Ishikawa (cell line): ENCODE measurements at regions not wholly inside any gene's neighbourhood (a gene's known extent, or its start where the extent isn't known, plus 50 kb on each side); places are given as distances from the start of the nearest gene placed in this dataset.

ENCODE experiments used
- CEBPB ChIP-seq: IDR thresholded peaks from 2 replicates; pipeline ENCODE4 v1.6.1; 2012
- CREB1 ChIP-seq: IDR thresholded peaks from 2 replicates; pipeline ENCODE4 v1.6.1; 2012; ENCODE audit warnings: low read depth
- EGR1 ChIP-seq: IDR thresholded peaks from 2 replicates; pipeline ENCODE4 v1.6.1; 2012
- EP300 ChIP-seq: IDR thresholded peaks from 2 replicates; pipeline ENCODE4 v1.6.1; 2012; ENCODE audit warnings: borderline replicate concordance
- FOXM1 ChIP-seq: IDR thresholded peaks from 2 replicates; pipeline ENCODE4 v1.6.1; 2012; ENCODE audit warnings: low read depth, borderline replicate concordance
- NFIC ChIP-seq: IDR thresholded peaks from 2 replicates; pipeline ENCODE4 v1.6.1; 2012
- RAD21 ChIP-seq: IDR thresholded peaks from 2 replicates; pipeline ENCODE4 v1.6.1; 2012; ENCODE audit warnings: low read depth
- REST ChIP-seq: IDR thresholded peaks from 2 replicates; pipeline ENCODE4 v1.6.1; 2012; ENCODE audit warnings: low read depth, mild to moderate bottlenecking
- TAF1 ChIP-seq: IDR thresholded peaks from 2 replicates; pipeline ENCODE4 v1.6.1; 2012; ENCODE audit warnings: low read depth, mild to moderate bottlenecking
- TCF12 ChIP-seq: IDR thresholded peaks from 2 replicates; pipeline ENCODE4 v1.6.1; 2012; ENCODE audit warnings: low read depth
- TEAD4 ChIP-seq: IDR thresholded peaks from 2 replicates; pipeline ENCODE4 v1.6.1; 2012
- YY1 ChIP-seq: IDR thresholded peaks from 2 replicates; pipeline ENCODE4 v1.6.1; 2012; ENCODE audit warnings: low read depth
- ZBTB7A ChIP-seq: IDR thresholded peaks from 2 replicates; pipeline ENCODE4 v1.6.1; 2012; ENCODE audit warnings: low read depth
- TF ChIP-seq, protein P1 (sequence below): IDR thresholded peaks from 2 replicates; pipeline ENCODE4 v1.6.1; 2012
- TF ChIP-seq, protein P2 (sequence below): IDR thresholded peaks from 2 replicates; pipeline ENCODE4 v1.6.1; 2012

GRCh38 chr11:128184981-128185380 is 402.4 kb downstream of the ETS1 start:
- TF ChIP-seq YY1 (no peak), TAF1 (no peak)

DNA sequence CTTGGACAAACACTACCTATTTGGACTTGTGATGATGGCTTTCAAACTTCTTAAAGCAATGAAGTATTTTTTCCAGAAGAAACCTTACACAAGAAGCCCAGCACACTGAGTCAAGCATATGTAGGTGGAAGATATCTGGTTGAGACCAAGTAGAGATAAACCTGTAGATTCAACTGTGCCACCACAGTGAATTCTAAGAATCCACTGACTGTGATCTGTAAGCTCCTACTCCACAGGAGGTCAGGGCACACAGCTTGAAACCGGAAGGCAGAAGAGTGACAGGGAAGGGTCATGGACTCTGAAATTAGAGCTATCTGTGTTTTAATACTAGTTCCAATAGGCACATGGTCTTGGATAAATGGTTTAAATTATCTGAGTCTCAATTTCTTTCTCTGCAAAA is 404.5 kb downstream of the ETS1 start:
- TF ChIP-seq EP300 (no peak; the same call in 1 of the 2 replicates), NFIC (no peak), RAD21 (no peak), TCF12 (no peak), CREB1 (no peak), YY1 (no peak), REST (no peak), TEAD4 (no peak), EGR1 (no peak), ZBTB7A (no peak), CEBPB (no peak), FOXM1 (no peak), TAF1 (no peak)
- TF ChIP-seq, protein P1, sequence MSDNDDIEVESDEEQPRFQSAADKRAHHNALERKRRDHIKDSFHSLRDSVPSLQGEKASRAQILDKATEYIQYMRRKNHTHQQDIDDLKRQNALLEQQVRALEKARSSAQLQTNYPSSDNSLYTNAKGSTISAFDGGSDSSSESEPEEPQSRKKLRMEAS = no peak
- TF ChIP-seq, protein P2, sequence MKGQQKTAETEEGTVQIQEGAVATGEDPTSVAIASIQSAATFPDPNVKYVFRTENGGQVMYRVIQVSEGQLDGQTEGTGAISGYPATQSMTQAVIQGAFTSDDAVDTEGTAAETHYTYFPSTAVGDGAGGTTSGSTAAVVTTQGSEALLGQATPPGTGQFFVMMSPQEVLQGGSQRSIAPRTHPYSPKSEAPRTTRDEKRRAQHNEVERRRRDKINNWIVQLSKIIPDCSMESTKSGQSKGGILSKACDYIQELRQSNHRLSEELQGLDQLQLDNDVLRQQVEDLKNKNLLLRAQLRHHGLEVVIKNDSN = no peak

DNA sequence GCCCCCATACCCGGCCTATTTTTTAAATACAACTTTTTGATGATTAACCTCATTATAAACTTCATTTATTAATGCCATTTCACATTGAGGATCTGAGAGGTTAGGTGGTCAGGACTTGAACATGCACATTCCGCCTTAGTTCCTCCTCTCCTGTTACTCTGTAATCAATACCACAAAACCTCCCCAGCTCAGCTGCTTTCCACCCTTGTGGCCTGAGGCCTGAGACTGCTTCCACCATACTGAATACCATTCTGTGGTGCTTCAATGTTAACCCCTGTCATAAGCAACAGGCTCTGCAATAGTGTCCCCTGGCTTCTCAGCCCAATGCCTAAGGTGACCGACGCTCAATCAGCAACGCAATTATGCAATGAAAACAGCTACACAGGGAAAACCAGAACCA is 405.4 kb downstream of the ETS1 start:
- no peak for TF ChIP-seq TEAD4
- TF ChIP-seq REST = no peak
- no peak for TF ChIP-seq FOXM1
- no peak for TF ChIP-seq CREB1
- no peak for TF ChIP-seq NFIC
- TF ChIP-seq CEBPB = no peak
- no peak for TF ChIP-seq TCF12
- TF ChIP-seq, protein P1 = no peak
- TF ChIP-seq TAF1 = no peak
- no peak for TF ChIP-seq RAD21
- TF ChIP-seq, protein P2 = no peak
- no peak for TF ChIP-seq EP300

GRCh38 chr11:128181088-128181480 is 406.3 kb downstream of the ETS1 start:
- TF ChIP-seq TAF1 (no peak), EGR1 (no peak), NFIC (no peak), YY1 (no peak)
- TF ChIP-seq, protein P1 = no peak

GRCh38 chr11:128180441-128181087 is 406.8 kb downstream of the ETS1 start:
- no peak for TF ChIP-seq NFIC
- peak; percentile 49; the same call in 1 of the 2 replicates for TF ChIP-seq TEAD4
- no peak for TF ChIP-seq FOXM1
- TF ChIP-seq, protein P1 = no peak
- TF ChIP-seq REST = no peak
- peak; percentile 23; the same call in 1 of the 2 replicates for TF ChIP-seq EP300
- no peak for TF ChIP-seq CREB1
- TF ChIP-seq, protein P2 = no peak
- no peak for TF ChIP-seq RAD21
- no peak for TF ChIP-seq TAF1
- no peak for TF ChIP-seq CEBPB
- TF ChIP-seq EGR1 = no peak
- TF ChIP-seq YY1 = no peak
- TF ChIP-seq ZBTB7A = no peak
- TF ChIP-seq TCF12 = peak; percentile 18; the same call in 1 of the 2 replicates
